DOHH2 (cell line): ENCODE measurements at regions not wholly inside any gene's neighbourhood (a gene's known extent, or its start where the extent isn't known, plus 50 kb on each side); places are given as distances from the start of the nearest gene placed in this dataset.

ENCODE experiments used
- H3F3A ChIP-seq: fragments of 200-600 bp; sonication (generic), shearing (Covaris generic); 2 replicates; pipeline ENCODE4 v1.6.0; 2016; ENCODE audit warnings: antibody characterized with exemption, mild to moderate bottlenecking; ENCODE audit not compliant: control insufficient read depth, insufficient read depth
- H3K27ac ChIP-seq: fragments of 200-600 bp; sonication (generic); 2 replicates; pipeline ENCODE4 v1.5.1; 2014; ENCODE audit warnings: low read depth, mild to moderate bottlenecking, low read length, moderate library complexity
- H3K27me3 ChIP-seq: fragments of 200-600 bp; sonication (generic); 2 replicates; pipeline ENCODE4 v1.6.1; 2014; ENCODE audit warnings: mild to moderate bottlenecking, low read length, mixed read lengths; ENCODE audit not compliant: control insufficient read depth
- H3K36me3 ChIP-seq: fragments of 200-600 bp; sonication (generic); 2 replicates; pipeline ENCODE4 v1.6.1; 2014; ENCODE audit warnings: mild to moderate bottlenecking, low read length, moderate library complexity, mixed read lengths; ENCODE audit not compliant: control insufficient read depth
- H3K4me1 ChIP-seq: fragments of 200-600 bp; sonication (generic); 2 replicates; pipeline ENCODE4 v1.6.1; 2014; ENCODE audit warnings: mild to moderate bottlenecking, low read length, mixed read lengths; ENCODE audit not compliant: control insufficient read depth
- H3K4me2 ChIP-seq: fragments of 200-600 bp; sonication (generic); 2 replicates; pipeline ENCODE4 v1.6.0; 2014; ENCODE audit warnings: mild to moderate bottlenecking, low read length, moderate library complexity
- H3K4me3 ChIP-seq: fragments of 200-600 bp; sonication (generic); 2 replicates; pipeline ENCODE4 v1.5.1; 2014; ENCODE audit warnings: mild to moderate bottlenecking, low read length, mixed read lengths
- H3K79me2 ChIP-seq: fragments of 200-600 bp; sonication (generic); 2 replicates; pipeline ENCODE4 v1.6.1; 2014; ENCODE audit warnings: mild to moderate bottlenecking, low read length, mixed read lengths; ENCODE audit not compliant: control insufficient read depth
- H3K9me2 ChIP-seq: fragments of 200-600 bp; sonication (generic); replicated peaks from 2 replicates; pipeline ENCODE4 v1.6.1; 2014; ENCODE audit warnings: mild to moderate bottlenecking, low read length, mixed read lengths; ENCODE audit not compliant: control insufficient read depth
- H3K9me3 ChIP-seq: fragments of 200-600 bp; sonication (generic); 2 replicates; pipeline ENCODE4 v1.6.1; 2014; ENCODE audit warnings: antibody characterized with exemption, low read length, mixed read lengths; ENCODE audit not compliant: control insufficient read depth, insufficient read depth
- H4K20me1 ChIP-seq: fragments of 200-600 bp; sonication (generic); 2 replicates; pipeline ENCODE4 v1.6.0; 2014; ENCODE audit warnings: low read depth, mild to moderate bottlenecking, antibody characterized with exemption, low read length, moderate library complexity; ENCODE audit not compliant: control insufficient read depth, insufficient read depth
- CTCF ChIP-seq: fragments of 200-600 bp; sonication (generic); IDR thresholded peaks from one replicate; pipeline ENCODE4 v1.5.1; 2014; ENCODE audit warnings: antibody characterized with exemption, mild to moderate bottlenecking, low read depth, low read length; ENCODE audit not compliant: poor library complexity, severe bottlenecking
- EZH2phosphoT487 ChIP-seq: fragments of 200-600 bp; sonication (generic); IDR thresholded peaks from 2 replicates; pipeline ENCODE4 v1.6.1; 2017; ENCODE audit warnings: borderline replicate concordance, mild to moderate bottlenecking, antibody characterized with exemption, low read length, moderate library complexity, mixed read lengths

DNA sequence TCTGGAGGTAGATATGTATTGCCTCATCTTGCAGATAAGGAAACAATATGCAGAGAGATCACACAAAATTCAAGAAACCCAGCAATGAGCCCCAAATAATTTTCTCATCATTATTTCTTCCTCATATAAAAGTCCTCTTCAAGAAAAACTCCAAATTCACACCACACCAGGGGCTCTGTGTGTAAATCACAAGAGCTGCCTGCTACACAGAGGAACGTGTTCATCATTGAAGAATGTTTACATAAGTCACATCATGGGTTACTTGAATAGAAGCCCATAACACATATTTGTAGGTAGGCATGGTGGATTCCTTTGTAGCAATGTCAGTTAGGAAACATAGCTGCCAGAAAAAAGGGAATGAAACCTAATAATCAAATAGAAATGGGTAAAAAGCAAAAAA lies 308.1 kb upstream of the TLE4 start:
- H3K9me3 ChIP-seq = no peaks in the 10 kb centered on the region
- H3K4me1 ChIP-seq = no peaks in the 10 kb centered on the region
- H4K20me1 ChIP-seq = no peaks in the 10 kb centered on the region
- TF ChIP-seq CTCF = no peak
- no peak for TF ChIP-seq EZH2phosphoT487
- no peaks in the 10 kb centered on the region for H3K36me3 ChIP-seq
- H3K27ac ChIP-seq = no peak overlapping the region
- H3K9me2 ChIP-seq = no peaks in the 10 kb centered on the region
- no peaks in the 10 kb centered on the region for H3F3A ChIP-seq
- H3K4me2 ChIP-seq = no peak overlapping the region
- no peaks in the 10 kb centered on the region for H3K27me3 ChIP-seq
- H3K4me3 ChIP-seq = no peak overlapping the region
- no peaks in the 10 kb centered on the region for H3K79me2 ChIP-seq

- Histone ChIP-seq H3K4me3 (no peak overlapping the region), H4K20me1 (no peaks in the 10 kb centered on the region)
These were observed 307.7 kb upstream of the TLE4 start for GRCh38 chr9:79264041-79264440.

GRCh38 chr9:79264511-79265355 lies 307.0 kb upstream of the TLE4 start:
- H3K4me3 ChIP-seq = no peak overlapping the region
- H4K20me1 ChIP-seq = no peaks in the 10 kb centered on the region
- H3K4me1 ChIP-seq = no peaks in the 10 kb centered on the region
- H3K27me3 ChIP-seq = no peaks in the 10 kb centered on the region
- no peaks in the 10 kb centered on the region for H3K9me2 ChIP-seq
- no peak overlapping the region for H3K4me2 ChIP-seq
- no peaks in the 10 kb centered on the region for H3F3A ChIP-seq
- no peaks in the 10 kb centered on the region for H3K36me3 ChIP-seq
- TF ChIP-seq EZH2phosphoT487 (no peak), CTCF (no peak)
- H3K9me3 ChIP-seq = no peaks in the 10 kb centered on the region
- no peak overlapping the region for H3K27ac ChIP-seq
- H3K79me2 ChIP-seq = no peaks in the 10 kb centered on the region

More at GRCh38 chr9:79264041-79264440, 307.7 kb upstream of the TLE4 start:
- H3K9me3 ChIP-seq = no peaks in the 10 kb centered on the region
- H3K36me3 ChIP-seq = no peaks in the 10 kb centered on the region
- no peaks in the 10 kb centered on the region for H3F3A ChIP-seq
- no peak overlapping the region for H3K4me2 ChIP-seq
- TF ChIP-seq CTCF (no peak), EZH2phosphoT487 (no peak)
- no peak overlapping the region for H3K27ac ChIP-seq
- no peaks in the 10 kb centered on the region for H3K27me3 ChIP-seq
- H3K4me1 ChIP-seq = no peaks in the 10 kb centered on the region
- no peaks in the 10 kb centered on the region for H3K9me2 ChIP-seq
- no peaks in the 10 kb centered on the region for H3K79me2 ChIP-seq
